Stimulated activated CD4-positive, alpha-beta T cell treated with anti-CD3 and anti-CD28 coated beads, Interleukin-4, amount 100 ng/mL, for 4 hours (primary cell): ENCODE measurements at regions not wholly inside any gene's neighbourhood (a gene's known extent, or its start where the extent isn't known, plus 50 kb on each side); places are given as distances from the start of the nearest gene placed in this dataset.
"Not testable (repeated sequence)": the region's sequence is repeated elsewhere in the genome, so short reads cannot be mapped to it uniquely, and the experiment has no call there.

Experiments
- DNase-seq, 2 experiments: peaks; one replicate each; pipeline ENCODE4 v3.0.0-alpha.2; 2020

DNA sequence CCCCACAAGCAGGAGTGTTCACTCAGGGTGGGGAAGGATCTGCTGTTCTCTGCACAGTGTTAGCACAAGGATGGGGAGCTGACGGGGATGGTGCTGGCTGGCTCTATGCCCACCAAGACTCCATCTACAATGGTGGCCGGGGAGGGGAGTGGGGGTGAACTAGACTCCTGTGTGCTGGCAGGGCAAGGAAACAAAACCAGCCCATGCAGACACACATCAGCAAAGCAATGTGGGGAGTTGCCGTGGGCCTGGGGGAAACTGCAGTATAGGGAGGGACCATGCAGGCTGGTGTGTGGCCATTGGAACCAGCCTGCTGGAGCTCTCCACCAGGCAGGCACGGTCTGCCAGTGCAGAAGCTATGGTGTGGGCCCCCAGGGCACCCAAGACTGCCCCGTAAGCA lies 195.1 kb downstream of the PWWP3B start:
- no peak for DNase-seq

DNA sequence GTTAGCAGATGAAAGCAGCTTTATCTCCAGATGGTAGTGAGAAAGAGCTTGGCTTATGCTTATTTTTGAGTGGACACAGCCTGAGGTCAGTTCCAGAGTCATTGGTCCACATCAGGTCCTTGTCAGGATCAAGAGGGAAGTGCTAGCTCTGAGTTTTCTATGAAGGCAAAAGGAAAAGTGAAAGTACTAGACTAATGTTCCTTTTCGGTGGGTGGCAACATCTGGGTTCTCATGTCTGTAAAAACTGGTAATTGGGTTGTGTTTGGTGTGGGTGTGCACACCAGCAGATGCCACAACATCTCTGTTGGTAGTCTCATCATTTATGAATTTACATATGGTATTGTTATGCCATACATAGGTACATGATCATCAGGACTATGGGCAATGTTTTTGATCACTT lies 210.5 kb downstream of the PWWP3B start:
- DNase-seq: no peak

DNA sequence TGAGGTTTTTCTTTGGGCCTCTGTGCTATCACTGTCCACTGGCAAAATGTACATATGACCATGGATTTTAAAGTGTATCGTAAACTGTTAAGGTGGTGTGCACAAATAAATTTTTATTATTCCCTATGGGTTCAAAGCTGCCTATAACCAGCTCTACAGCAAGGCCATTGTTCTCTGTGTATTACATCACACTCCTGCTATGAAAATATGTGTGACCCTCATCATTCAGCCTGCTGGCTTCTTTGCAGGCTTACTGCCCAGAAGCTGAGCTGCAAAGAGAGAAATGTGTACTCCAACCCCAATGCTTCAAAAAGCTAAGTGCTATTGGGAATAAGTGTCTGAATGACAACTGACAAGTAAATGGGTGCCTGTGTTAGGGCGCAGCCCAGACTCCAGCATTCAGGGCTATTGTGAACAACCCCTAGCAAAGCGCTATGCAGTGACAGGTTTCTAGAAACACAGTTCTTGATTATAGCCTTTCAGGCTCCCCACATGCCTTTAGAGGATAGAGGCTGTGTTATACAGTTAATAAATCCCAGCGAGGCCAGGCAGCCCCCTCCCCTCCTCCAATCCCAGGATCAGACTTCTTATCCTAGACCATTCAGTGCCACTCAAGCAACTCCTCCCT lies 220.4 kb upstream of the RADX start:
- DNase-seq: no peak

- no peak for DNase-seq
Observed at GRCh38 chrX:106392346-106392745, 219.4 kb upstream of the RADX start.

DNA sequence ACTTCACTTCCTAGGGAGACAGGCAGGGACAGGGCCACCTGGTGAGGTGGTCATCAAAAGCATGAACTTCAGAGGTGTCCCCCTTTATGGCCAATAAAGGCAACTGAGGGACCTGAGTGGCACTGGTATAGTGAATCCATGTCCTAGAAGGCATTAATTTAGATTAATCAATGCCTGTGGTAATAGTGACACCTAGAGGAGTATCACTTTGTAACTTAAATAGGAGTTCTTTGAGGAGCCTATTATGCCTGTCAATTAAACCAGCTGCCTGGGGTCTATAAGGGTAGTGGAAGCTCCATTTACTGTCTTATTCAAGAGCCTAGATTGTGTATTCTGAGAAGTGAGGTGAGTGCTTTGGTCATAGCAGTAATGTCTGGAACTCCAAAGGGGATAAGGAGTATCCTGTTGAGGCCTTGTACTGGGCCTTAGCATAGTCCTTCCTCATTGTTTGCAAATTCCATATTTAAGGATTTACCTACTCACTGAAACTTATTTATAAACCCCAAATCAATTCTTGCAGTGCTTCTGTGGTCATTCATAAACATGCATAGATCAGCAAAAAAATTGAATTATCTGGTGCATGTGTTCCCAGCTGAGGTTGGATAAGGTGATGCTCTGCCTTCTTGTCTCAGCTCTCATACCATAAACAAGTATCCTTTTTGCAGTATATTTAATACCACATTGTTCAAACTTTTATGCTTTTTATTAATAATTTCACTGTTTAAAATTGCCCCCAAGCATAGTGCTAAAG lies 213.8 kb upstream of the RADX start:
- DNase-seq: no peak

GRCh38 chrX:106401965-106402559 lies 209.7 kb upstream of the RADX start:
- DNase-seq: no peak

DNA sequence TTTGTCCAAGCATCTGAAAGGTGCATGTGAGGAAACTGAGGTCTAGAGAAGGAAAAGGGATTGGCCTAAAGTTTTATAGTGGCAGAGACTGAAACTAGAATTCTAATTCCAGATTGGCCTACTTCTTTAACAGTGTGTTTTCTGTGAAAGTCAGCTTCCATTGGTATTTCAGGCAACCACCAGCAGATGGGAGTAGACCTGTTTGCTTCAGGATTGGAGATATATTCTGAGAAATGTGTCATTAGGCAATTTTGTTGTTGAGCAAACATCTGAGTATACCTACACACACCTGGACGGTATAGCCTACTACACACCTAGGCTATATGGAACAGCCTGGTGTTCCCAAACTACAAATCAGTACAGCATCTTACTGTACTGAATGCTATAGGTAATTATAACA lies 207.3 kb upstream of the RADX start:
- no peak for DNase-seq

DNA sequence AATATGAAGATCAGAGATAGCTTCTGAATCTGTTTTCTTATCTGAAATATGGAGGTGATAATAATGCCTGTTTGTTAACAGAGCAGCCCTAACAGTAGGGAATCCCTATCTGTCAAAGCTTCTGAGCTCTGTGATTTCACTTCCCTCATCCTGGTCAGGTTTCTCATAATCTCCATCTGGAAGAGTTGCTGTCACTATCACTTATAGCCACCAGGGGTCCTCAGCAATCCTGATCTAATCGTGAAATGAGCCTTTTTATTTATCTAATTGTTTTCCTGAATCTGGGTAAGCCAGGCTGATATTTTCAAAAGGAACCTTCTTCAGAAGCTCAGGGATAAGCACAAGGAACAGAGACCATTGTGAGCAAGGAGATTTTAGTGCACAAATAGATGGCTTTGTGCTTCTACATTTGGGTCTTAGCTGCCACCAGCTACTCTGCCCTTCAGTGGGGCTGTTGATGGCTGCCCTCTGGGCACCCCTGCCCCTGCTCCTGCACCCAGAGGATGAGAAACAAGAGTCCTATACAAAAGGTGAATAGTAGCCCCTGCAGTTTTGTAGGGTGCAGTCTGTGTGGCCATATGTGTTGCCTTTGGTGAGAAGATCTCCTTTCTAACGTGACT lies 196.4 kb upstream of the RADX start:
- no peak for DNase-seq

GRCh38 chrX:106436691-106437090 lies 175.1 kb upstream of the RADX start:
- DNase-seq: no peak

DNA sequence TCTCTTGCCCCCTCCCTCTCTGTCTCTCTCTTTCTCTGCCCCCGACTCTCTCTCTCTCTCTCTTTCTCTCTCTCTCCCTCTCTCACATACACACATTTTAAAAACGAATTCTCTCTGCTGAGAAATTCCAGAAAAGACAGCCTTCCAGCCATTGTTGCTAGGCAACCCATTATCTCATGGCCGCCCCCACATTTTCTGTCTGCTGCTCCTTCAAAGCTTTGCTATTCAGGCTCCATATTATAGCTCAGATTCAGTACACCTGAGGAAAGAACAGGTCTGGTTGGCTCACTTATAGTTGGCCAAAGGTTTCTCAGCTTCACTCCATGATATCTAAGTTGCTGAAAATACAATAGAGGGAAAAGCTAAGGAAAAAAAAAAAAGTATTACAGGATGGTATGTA lies 174.4 kb upstream of the RADX start:
- no peak for DNase-seq

DNA sequence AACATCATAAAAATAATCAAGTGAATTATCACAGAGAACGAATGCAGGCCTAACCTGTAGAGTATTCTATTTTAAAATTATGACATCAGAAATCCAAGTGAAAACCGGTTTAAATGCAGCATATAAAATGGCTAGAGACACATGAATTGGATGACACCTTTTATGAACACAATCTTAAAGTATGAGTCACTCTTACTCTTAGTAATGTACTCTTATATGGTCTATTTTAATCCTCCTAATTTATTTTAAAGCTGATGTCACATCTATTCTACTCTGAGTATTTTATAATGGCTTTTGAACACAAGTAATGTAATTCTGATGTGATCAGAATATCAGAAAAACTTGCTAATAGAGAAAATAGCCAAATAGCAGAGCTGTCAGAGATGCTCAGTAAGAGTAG lies 161.4 kb upstream of the RADX start:
- no peak for DNase-seq

DNA sequence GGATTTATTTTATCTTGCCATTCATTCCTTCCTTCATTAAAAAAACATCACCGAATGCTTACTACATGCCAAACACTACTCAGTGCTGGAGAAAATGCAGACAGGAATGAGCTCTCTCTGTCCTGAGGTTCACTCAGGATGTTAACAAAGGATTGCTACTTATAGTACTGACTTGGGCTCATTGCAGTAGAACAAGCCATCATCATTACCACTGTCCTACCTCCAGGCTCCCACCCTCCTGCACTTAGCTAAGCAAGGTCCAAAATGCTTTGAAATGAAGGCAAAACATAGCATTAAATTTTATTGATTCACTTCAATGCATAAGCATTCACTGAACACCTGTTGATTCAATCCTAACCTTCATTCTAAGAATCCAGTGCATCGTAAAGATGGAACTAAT lies 159.8 kb upstream of the RADX start:
- no peak for DNase-seq

- DNase-seq: no peak
Observed at GRCh38 chrX:106454991-106455390, 156.8 kb upstream of the RADX start.

DNA sequence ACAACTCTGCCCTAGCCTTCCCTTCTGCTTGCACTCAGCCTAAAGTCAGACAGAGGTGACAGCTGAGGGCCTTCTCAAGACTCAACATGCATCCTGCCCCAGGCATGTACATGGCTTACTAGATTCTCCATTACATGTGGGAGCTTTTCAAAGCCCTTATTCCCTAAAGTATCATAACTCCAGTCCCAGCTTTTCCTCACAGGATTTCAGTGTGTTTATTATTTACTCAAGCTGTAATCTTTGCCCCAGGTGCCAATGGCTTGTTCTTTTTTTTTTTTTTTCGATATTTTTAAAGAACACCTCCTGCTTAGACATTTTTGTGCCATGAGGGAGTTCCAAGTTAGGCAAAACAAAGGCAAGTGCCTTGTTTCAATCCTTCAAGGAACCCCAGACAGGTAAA lies 154.0 kb upstream of the RADX start:
- no peak for DNase-seq

DNA sequence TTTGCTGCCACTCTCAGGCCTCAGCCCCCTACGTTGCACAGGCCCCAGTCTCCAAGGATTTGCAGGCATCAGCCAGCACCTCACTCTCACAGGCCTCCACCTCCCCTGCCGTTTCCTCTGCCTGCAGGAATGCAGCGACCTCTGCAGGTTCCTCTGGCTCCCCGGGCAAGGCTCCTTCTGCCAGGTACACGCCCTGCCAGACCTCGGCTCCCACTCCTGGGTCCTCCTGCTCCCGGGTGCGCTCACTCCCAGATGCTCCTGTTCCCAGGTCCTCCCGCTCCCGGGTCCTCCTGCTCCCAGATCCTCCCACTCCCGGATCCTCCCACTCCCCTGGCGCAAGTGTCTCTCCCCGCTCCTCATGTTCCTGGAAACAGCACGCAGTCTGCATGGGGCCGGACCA lies 144.4 kb upstream of the RADX start:
- no peak for DNase-seq

DNA sequence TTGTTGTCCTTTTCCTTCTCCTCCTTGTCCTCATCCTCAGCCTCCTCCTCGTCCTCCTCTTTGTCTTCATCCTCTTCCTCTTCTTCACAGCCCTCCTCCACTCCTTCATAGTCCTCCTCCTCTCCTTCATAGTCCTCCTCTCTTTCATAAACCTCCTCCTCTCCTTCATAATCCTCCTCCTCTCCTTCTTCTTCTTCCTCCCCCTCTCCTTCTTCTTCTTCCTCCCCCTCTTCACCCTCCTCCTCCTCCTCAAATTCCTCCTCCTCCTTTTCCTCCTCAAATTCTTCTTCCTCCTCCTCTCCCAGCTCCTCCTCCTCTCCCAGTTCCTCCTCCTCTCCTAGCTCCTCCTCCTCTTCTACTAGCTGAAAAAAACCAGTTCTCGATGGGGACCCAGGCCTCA lies 143.8 kb upstream of the RADX start:
- DNase-seq: no peak

GRCh38 chrX:106468433-106468832 lies 143.3 kb upstream of the RADX start:
- no peak for DNase-seq

DNA sequence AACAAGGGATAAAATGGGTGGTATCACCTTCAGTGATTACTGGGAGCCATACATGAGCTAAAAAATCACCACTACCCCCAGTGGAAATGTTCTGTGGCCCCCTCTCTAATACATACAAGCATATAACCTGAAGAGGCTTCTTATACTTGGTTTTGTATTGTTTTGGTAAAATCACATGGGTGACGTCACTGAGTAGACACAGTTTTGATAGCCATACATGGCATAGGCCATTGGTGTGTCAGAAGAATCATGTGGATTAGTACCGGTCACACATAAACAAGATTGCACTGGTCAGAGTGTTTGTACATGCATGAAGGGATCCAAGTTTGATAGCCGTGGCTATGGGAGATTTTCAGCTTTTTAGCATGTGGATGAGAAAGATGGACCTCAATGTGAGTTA lies 131.9 kb upstream of the RADX start:
- DNase-seq: no peak

DNA sequence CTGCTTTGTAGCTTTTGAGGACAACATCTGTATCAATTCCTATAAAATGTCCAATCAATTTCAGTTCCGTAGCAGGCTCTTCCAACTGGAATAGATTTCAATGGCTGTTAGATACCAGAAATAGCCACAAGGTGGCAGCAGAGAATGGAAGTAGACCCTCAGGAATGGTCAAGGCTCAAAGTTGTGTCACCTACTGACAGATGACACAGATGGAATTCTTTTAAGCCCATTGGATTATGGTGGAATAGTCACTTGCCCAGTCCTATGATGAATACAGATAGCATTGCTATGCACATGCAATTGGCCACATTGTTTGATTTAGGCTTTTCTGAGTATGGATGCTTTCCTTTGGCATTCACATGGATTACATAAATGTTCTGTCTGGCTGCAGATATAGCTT lies 130.4 kb upstream of the RADX start:
- peak; percentile 3 to 5 for DNase-seq

GRCh38 chrX:106484233-106484632 lies 127.5 kb upstream of the RADX start:
- DNase-seq: no peak

- DNase-seq: not testable (repeated sequence)
Observed at GRCh38 chrX:106493210-106493816, 118.5 kb upstream of the RADX start.

GRCh38 chrX:106499473-106499872 lies 112.3 kb upstream of the RADX start:
- DNase-seq: no peak

DNA sequence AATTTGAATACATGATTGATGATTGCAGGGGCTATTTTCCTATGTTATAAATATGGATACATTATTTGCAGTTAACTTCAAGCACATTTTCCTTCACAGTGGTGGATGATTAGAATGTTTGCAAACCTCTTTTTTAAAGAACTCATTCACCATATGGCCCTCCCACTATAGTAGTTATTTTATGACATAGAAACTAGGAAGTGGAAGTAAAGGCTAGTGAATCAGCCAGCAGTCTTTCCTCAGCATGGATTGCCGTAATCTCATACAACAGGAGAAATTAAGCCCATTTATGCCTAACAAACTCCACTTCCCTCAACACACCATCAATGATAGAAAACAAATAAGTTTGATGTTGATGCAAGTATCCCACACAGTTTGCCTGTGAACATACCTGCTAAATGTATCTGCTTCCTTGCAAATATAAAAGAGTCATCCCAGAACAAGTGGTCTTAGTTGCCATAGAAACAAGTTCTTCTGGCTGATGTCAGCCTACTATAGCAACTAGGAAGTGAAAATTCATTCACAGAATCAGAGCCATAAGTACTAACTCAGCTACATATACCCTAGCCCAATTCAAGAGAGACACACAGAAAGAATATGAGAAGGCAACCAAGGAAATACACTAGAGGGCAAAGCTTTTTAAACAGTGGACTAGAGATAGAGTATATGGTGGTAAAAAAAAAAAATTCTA lies 100.9 kb upstream of the RADX start:
- no peak for DNase-seq
